Prostate gland (tissue), 2 donors: ENCODE measurements at regions not wholly inside any gene's neighbourhood (a gene's known extent, or its start where the extent isn't known, plus 50 kb on each side); places are given as distances from the start of the nearest gene placed in this dataset.

ENCODE experiments used
- DNase-seq: peaks from one replicate; pipeline ENCODE4 v3.0.0-alpha.2; 2019; ENCODE audit warnings: low spot score
- H3K27ac ChIP-seq, 2 donors: fragments of 200-600 bp; sonication (generic); 2 replicates each; pipeline ENCODE4 v1.5.1; 2017 to 2019
- H3K27me3 ChIP-seq: fragments of 200-600 bp; sonication (generic); replicated peaks from 2 replicates; pipeline ENCODE4 v1.5.1; 2019; ENCODE audit not compliant: insufficient read depth
- H3K36me3 ChIP-seq, 2 donors: fragments of 200-600 bp; sonication (generic); 1 replicate in 1 of 2; 2 replicates in 1 of 2; pipeline versions ENCODE4 v1.5.1 to v1.8.1; 2017 to 2019
- H3K4me1 ChIP-seq: fragments of 200-600 bp; sonication (generic); replicated peaks from 2 replicates; pipeline ENCODE4 v1.5.1; 2019
- H3K4me3 ChIP-seq, 2 donors: fragments of 200-600 bp; sonication (generic); 2 replicates each; pipeline ENCODE4 v1.5.1; 2017 to 2019
- H3K9me3 ChIP-seq: fragments of 200-600 bp; sonication (generic); 2 replicates; pipeline ENCODE4 v1.5.1; 2017
- POLR2A ChIP-seq: fragments of 450-650 bp; IDR thresholded peaks from one replicate; pipeline ENCODE4 v1.6.1; 2016; ENCODE audit warnings: antibody characterized with exemption, mild to moderate bottlenecking
- POLR2AphosphoS5 ChIP-seq: sonication (generic); formaldehyde crosslinking; IDR thresholded peaks from one replicate; pipeline ENCODE4 v1.6.1; 2017; ENCODE audit warnings: antibody characterized with exemption
- WGBS: methylation state at CpG from one replicate; pipeline ENCODE4 v1.1.5; 2018; 5-methylcytosine and 5-hydroxymethylcytosine counted together
- intact Hi-C: fragments of 100-400 bp; cut with DNase I; formaldehyde crosslinking; loops from one replicate; pipeline ENCODE4 v1.14.2; 2022
- TF ChIP-seq, protein P1 (sequence below), 4 experiments: fragments of 200-600 bp in 2 of 4; fragments of 450-650 bp in 2 of 4; sonication (generic) in 2 of 4; IDR thresholded peaks; 1 replicate in 3 of 4; 2 replicates in 1 of 4; pipeline ENCODE4 v1.5.1; 2016 to 2019; ENCODE audit warnings: antibody characterized with exemption in 4 of 4, mild to moderate bottlenecking in 2 of 4, moderate library complexity in 2 of 4

DNA sequence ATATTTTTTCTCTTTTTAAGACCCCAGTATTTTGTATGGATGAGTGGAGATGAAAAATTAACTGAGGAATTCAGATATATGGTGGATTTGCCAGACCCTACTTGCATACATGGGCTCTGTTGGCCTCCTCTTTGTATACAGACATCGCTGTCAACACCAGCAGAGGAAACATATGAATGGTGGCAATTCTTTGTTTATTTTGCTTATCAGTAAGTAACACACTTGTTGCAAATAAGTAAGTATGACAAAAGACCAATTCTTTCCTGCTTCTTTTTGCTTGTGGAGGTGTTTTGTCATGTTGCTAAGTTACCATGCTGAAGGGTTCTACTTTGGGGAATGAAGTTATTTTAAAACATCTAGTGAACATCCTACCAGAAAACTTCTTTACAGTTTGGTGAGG is 298.2 kb downstream of the KIF4B start:
- H3K36me3 ChIP-seq: no peaks in the 10 kb centered on the region
- WGBS: 83% methylated on average over 1 of the region's 1 CpG
- TF ChIP-seq, protein P1, sequence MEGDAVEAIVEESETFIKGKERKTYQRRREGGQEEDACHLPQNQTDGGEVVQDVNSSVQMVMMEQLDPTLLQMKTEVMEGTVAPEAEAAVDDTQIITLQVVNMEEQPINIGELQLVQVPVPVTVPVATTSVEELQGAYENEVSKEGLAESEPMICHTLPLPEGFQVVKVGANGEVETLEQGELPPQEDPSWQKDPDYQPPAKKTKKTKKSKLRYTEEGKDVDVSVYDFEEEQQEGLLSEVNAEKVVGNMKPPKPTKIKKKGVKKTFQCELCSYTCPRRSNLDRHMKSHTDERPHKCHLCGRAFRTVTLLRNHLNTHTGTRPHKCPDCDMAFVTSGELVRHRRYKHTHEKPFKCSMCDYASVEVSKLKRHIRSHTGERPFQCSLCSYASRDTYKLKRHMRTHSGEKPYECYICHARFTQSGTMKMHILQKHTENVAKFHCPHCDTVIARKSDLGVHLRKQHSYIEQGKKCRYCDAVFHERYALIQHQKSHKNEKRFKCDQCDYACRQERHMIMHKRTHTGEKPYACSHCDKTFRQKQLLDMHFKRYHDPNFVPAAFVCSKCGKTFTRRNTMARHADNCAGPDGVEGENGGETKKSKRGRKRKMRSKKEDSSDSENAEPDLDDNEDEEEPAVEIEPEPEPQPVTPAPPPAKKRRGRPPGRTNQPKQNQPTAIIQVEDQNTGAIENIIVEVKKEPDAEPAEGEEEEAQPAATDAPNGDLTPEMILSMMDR (IDR thresholded peaks at IDR 0.05): no peak
- TF ChIP-seq POLR2A (no peak), POLR2AphosphoS5 (no peak)
- H3K27me3 ChIP-seq: no peaks in the 10 kb centered on the region
- H3K4me3 ChIP-seq: no peak overlapping the region
- no peaks in the 10 kb centered on the region for H3K9me3 ChIP-seq
- intact Hi-C loops: no loop called here
- no peak overlapping the region for H3K27ac ChIP-seq
- no peak for DNase-seq
- no peaks in the 10 kb centered on the region for H3K4me1 ChIP-seq

DNA sequence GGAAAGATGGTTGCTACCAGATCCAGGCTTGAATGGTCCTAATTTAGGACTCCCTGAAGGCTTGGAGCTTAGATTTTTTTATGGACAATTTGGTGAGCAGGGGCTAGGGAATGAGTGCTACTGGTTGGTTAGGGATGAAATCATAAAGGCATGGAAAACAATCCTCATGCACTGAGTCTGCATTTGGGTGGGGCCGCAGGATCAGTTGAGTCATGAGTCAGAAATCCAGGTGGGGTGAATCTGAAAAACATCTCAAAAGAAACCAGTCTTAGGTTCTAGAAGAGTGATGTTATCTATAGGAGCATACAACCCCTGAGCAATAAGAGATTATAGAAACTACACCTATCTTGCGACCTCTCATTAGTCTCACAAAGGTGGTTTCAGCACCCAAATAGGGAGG is 300.0 kb downstream of the KIF4B start:
- Histone ChIP-seq H3K9me3 (no peaks in the 10 kb centered on the region), H3K27me3 (no peaks in the 10 kb centered on the region), H3K4me3 (no peak overlapping the region), H3K4me1 (no peaks in the 10 kb centered on the region), H3K36me3 (no peaks in the 10 kb centered on the region), H3K27ac (no peak overlapping the region)
- WGBS: 89% methylated on average over 2 of the region's 2 CpGs
- TF ChIP-seq, protein P1 (IDR thresholded peaks at IDR 0.05): no peak
- TF ChIP-seq POLR2AphosphoS5 (no peak), POLR2A (no peak)
- no peak for DNase-seq
- intact Hi-C loops: no loop called here

DNA sequence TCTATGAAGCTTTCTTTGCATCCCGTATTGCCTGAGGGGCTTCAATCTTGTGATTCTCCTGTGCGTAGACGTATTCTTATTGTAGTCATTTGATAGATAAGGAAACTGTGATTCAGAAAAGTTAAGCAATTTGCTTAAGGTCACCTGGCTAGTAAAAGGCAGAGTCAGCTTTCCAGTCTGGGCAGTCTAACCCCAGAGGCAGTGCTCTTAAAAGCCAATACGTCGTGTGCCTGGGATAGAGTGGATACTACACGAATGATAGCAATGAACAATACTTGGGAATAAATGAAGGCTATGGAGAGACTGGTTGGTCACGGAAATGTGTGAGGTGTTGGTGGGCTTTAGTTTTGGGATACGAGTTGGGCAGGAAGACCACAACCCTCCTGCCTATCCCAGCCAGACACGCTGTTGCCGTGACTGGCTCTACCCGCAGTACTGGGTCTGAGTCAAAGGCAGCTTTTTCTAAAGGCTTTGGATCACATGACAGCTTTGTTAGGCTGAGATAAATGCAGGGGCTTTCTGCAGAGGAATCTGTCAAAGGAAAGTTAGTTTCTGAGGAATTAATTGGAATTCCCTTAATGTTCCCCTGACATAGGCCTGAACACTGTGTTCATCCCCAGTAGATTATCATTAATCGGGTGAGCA is 302.6 kb downstream of the KIF4B start:
- Histone ChIP-seq H3K9me3 (no peaks in the 10 kb centered on the region), H3K4me3 (no peak overlapping the region), H3K27me3 (no peaks in the 10 kb centered on the region), H3K27ac (no peak overlapping the region), H3K4me1 (no peaks in the 10 kb centered on the region), H3K36me3 (no peaks in the 10 kb centered on the region)
- TF ChIP-seq, protein P1 (IDR thresholded peaks at IDR 0.05): no peak
- TF ChIP-seq POLR2AphosphoS5 (no peak), POLR2A (no peak)
- WGBS: 83% methylated on average over 12 of the region's 12 CpGs
- no peak for DNase-seq
- intact Hi-C loops: no loop called here

DNA sequence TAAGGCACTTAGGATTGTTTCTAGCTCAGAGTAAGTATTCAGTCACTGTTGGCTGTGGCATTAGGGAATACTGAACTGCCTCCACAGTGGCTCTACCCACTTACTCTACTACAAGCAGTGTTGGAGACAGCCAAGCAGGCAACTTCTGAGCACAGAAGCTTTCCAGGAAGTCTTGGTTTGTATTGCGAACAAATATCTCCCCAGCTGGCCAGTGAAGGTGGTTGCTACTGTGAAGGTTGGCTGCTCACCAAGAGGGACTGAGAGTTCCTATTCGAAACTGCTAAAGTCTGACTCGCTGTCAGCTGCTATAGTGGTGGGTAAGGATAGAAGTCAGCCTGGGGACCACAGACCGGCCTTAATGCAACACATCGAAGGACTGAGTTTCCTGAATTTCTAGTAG is 319.1 kb downstream of the KIF4B start:
- no peak for DNase-seq
- Histone ChIP-seq H3K4me1 (no peaks in the 10 kb centered on the region), H3K36me3 (no peaks in the 10 kb centered on the region), H3K4me3 (no peak overlapping the region), H3K27ac (no peak overlapping the region), H3K27me3 (no peaks in the 10 kb centered on the region), H3K9me3 (no peaks in the 10 kb centered on the region)
- WGBS: 92% methylated on average over 5 of the region's 5 CpGs
- intact Hi-C loops: no loop called here
- no peak for TF ChIP-seq POLR2AphosphoS5
- TF ChIP-seq, protein P1 (IDR thresholded peaks at IDR 0.05): no peak
- TF ChIP-seq POLR2A: no peak

DNA sequence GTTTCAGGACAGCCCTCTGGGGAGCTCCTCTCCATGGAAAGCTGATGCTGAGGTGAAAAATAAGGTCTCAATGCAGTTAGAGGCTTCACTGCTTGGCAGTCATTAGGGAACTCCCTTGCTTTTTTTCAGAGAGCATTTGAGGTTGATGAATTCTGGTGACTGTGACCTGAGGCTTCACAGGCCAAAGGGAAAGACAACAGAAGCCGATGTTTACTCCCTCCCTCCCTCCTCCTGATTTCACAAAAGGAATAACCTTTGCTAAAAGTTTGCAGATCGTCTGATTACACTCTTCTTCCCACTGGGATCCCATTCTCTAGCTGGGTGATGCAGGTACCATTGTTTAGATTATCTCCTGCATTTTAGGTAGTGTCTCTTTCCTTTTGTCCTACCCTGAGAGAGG is 329.4 kb downstream of the KIF4B start:
- WGBS: 58% methylated on average over 2 of the region's 2 CpGs
- H3K4me3 ChIP-seq: no peak overlapping the region
- H3K27me3 ChIP-seq: no peaks in the 10 kb centered on the region
- no peaks in the 10 kb centered on the region for H3K36me3 ChIP-seq
- no peak for DNase-seq
- no peaks in the 10 kb centered on the region for H3K9me3 ChIP-seq
- H3K27ac ChIP-seq: no peak overlapping the region
- intact Hi-C loops: no loop called here
- H3K4me1 ChIP-seq: no peaks in the 10 kb centered on the region
- no peak for TF ChIP-seq POLR2A
